NB4 (cell line): ENCODE measurements at regions not wholly inside any gene's neighbourhood (a gene's known extent, or its start where the extent isn't known, plus 50 kb on each side); places are given as distances from the start of the nearest gene placed in this dataset.

Experiments used
- DNase-seq: peaks from one replicate; pipeline ENCODE4 v3.0.0; 2010; ENCODE audit warnings: low read depth
- H3K4me3 ChIP-seq: one replicate; pipeline ENCODE4 v1.5.1; 2011; ENCODE audit warnings: mild to moderate bottlenecking, low read depth, low read length, moderate library complexity
- MYC ChIP-seq: IDR thresholded peaks from 2 replicates; pipeline ENCODE4 v1.6.1; 2011; ENCODE audit warnings: low read depth, low read length
- POLR2A ChIP-seq: IDR thresholded peaks from 2 replicates; pipeline ENCODE4 v1.6.1; 2011; ENCODE audit warnings: mild to moderate bottlenecking; ENCODE audit not compliant: insufficient read length; ENCODE audit errors: extremely low read depth
- TF ChIP-seq, protein P1 (sequence below): IDR thresholded peaks from 2 replicates; pipeline ENCODE4 v1.6.1; 2011; ENCODE audit warnings: low read depth, low read length
- TF ChIP-seq, protein P2 (sequence below): IDR thresholded peaks from one replicate; pipeline ENCODE4 v1.5.1; 2012; ENCODE audit warnings: low read depth, low read length

DNA sequence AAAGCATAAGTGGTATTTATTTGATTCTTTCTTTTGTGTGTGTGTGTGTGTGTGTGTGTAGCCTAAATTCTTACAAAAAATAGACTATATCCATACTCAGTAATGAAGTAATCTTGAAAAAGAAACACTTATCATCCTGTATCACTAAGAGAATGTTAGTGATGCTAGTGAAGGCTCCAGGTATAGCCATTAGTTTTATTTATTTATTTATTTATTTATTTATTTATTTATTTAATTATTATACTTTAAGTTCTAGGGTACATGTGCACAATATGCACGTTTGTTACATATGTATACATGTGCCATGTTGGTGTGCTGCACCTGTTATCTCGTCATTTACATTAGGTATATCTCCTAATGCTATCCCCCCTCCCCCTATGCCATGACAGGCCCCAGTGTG, 436.0 kb downstream of the HTR7 start:
- H3K4me3 ChIP-seq = no peak overlapping the region
- TF ChIP-seq POLR2A (no peak), MYC (no peak)
- TF ChIP-seq, protein P1, sequence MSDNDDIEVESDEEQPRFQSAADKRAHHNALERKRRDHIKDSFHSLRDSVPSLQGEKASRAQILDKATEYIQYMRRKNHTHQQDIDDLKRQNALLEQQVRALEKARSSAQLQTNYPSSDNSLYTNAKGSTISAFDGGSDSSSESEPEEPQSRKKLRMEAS = no peak
- TF ChIP-seq, protein P2, sequence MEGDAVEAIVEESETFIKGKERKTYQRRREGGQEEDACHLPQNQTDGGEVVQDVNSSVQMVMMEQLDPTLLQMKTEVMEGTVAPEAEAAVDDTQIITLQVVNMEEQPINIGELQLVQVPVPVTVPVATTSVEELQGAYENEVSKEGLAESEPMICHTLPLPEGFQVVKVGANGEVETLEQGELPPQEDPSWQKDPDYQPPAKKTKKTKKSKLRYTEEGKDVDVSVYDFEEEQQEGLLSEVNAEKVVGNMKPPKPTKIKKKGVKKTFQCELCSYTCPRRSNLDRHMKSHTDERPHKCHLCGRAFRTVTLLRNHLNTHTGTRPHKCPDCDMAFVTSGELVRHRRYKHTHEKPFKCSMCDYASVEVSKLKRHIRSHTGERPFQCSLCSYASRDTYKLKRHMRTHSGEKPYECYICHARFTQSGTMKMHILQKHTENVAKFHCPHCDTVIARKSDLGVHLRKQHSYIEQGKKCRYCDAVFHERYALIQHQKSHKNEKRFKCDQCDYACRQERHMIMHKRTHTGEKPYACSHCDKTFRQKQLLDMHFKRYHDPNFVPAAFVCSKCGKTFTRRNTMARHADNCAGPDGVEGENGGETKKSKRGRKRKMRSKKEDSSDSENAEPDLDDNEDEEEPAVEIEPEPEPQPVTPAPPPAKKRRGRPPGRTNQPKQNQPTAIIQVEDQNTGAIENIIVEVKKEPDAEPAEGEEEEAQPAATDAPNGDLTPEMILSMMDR = no peak
- no peak for DNase-seq

DNA sequence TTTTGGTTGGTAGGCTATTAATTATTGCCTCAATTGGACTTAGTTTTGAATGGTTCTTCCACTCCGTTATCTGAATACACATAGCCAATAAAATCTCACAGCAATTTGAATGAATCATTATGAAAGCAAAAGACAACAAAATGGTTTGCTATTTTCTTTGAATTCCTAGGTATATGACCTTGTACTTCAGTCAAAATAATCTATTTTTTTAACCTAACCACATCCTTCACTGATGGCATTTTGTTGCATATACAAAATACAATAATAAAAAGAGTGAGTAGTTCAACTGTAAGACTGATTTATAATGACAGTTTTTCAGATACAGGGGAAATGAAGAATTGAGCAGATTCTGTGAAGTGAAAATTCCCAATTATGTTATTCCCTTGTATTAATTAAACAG, 433.1 kb downstream of the HTR7 start:
- DNase-seq = no peak
- H3K4me3 ChIP-seq = no peak overlapping the region
- TF ChIP-seq, protein P2 = no peak
- no peak for TF ChIP-seq MYC
- no peak for TF ChIP-seq POLR2A
- TF ChIP-seq, protein P1 = no peak

DNA sequence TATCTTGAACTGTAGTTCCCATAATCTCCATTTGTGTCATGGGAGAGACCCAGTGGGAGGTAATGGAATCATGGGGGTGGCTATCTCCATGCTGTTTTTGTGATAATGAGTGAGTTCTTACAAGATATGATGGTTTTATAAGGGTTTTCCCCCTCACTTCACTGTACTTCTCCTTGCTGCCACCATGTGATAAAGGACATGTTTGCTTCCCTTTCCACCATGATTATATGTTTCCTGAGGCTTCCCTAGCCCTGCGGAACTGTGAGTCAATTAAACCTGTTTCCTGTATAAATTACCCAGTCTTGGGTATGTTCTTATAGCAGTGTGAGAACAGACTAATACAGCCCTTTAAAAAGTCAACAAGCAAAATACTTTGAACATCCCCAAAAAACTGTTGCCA, 427.7 kb downstream of the HTR7 start:
- DNase-seq = no peak
- TF ChIP-seq, protein P2 = no peak
- TF ChIP-seq, protein P1 = no peak
- TF ChIP-seq POLR2A (no peak), MYC (no peak)
- H3K4me3 ChIP-seq = no peak overlapping the region

DNA sequence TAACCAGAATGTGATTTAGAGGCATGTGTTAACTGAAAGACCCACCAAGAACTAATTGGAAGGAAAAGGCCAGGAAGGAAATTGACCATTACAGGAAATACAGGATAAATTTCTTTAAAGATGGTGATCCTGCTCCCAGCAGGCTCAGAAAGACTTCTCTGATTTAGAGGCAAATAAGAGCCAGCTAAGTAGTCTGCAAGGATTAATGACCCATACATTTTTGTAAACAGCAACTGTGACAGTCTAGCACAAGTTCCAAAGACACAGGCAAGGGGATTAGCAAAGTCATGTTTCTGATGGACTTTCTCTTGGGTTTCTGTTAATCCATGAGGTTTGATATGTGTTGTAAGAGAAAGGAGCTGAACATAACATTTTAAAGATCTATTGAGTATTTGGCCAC, 425.0 kb downstream of the HTR7 start:
- TF ChIP-seq, protein P1 = no peak
- TF ChIP-seq POLR2A = no peak
- no peak for TF ChIP-seq MYC
- TF ChIP-seq, protein P2 = no peak
- DNase-seq = no peak
- no peak overlapping the region for H3K4me3 ChIP-seq

DNA sequence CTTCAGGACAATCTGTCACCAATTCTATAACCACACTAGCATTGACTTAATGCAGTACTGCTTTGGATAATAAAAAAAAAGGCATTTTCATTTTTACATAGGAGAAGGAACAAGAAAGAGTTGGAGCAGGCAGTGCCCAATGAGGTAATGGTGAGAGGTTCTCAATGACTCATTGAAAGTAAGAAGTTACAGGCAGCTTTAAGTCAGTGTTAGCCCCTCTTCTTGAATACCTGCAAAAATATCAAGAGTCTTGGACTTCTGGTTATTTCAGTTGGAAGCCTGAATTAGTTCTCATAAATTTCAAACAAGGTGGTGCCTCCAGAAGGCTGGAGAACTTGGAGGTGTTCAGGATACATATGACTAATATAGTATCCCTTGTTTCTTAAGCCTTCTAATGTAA, 422.5 kb downstream of the HTR7 start:
- TF ChIP-seq POLR2A (no peak), MYC (no peak)
- TF ChIP-seq, protein P1 = no peak
- TF ChIP-seq, protein P2 = no peak
- DNase-seq = no peak
- H3K4me3 ChIP-seq = no peak overlapping the region

DNA sequence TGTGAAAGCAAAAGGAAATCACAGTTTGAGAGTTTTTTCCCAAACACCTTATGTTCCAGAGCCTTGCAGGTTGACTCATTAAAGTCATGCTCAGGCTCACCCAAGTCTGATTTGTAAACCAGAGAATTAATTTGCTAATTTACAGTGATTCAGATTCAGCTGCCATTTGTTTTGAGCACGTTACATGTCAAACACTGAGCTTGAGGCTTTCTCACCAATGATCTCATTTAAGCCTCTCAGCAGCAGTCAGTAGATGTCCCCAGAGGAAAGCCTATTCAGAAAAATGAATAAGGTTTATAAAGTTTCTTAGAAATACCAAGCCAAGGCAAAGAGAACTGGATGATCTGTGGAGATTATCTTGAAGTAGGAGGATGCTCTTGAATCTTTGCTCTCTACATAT, 420.4 kb downstream of the HTR7 start:
- H3K4me3 ChIP-seq = no peak overlapping the region
- no peak for TF ChIP-seq MYC
- TF ChIP-seq, protein P2 = no peak
- DNase-seq = no peak
